Liver (tissue), 3 donors: ENCODE measurements at regions not wholly inside any gene's neighbourhood (a gene's known extent, or its start where the extent isn't known, plus 50 kb on each side); places are given as distances from the start of the nearest gene placed in this dataset.

Source experiments
- RAD21 ChIP-seq, 2 donors: IDR thresholded peaks; 2 replicates each; pipeline ENCODE4 v1.6.1; 2016; ENCODE audit warnings: antibody characterized with exemption in 2 of 2, mild to moderate bottlenecking in 2 of 2
- REST ChIP-seq: IDR thresholded peaks from 2 replicates; pipeline ENCODE4 v1.6.1; 2016; ENCODE audit warnings: antibody characterized with exemption, mild to moderate bottlenecking
- SP1 ChIP-seq: IDR thresholded peaks from 2 replicates; pipeline ENCODE4 v1.6.1; 2018; ENCODE audit warnings: antibody characterized with exemption, mild to moderate bottlenecking
- TAF1 ChIP-seq: conservative IDR thresholded peaks from 2 replicates; pipeline ENCODE4 v1.6.1; 2016; ENCODE audit warnings: antibody characterized with exemption, mild to moderate bottlenecking
- YY1 ChIP-seq: IDR thresholded peaks from 2 replicates; pipeline ENCODE4 v1.6.1; 2016; ENCODE audit warnings: antibody characterized with exemption, mild to moderate bottlenecking
- TF ChIP-seq, protein P1 (sequence below): fragments of 150-350 bp; IDR thresholded peaks from 2 replicates; pipeline ENCODE4 v1.5.1; 2017; ENCODE audit warnings: improper control_type of control experiment, low read depth, low read length; ENCODE audit not compliant: missing input control
- TF ChIP-seq, protein P2 (sequence below): IDR thresholded peaks from 2 replicates; pipeline ENCODE4 v1.6.1; 2016; ENCODE audit warnings: antibody characterized with exemption
- TF ChIP-seq, protein P3 (sequence below): IDR thresholded peaks from 2 replicates; pipeline ENCODE4 v1.6.1; 2016; ENCODE audit warnings: antibody characterized with exemption
- TF ChIP-seq, protein P4 (sequence below): IDR thresholded peaks from 2 replicates; pipeline ENCODE4 v1.6.1; 2016; ENCODE audit warnings: antibody characterized with exemption
- donor health status: healthy.
- donor health status: healthy.

DNA sequence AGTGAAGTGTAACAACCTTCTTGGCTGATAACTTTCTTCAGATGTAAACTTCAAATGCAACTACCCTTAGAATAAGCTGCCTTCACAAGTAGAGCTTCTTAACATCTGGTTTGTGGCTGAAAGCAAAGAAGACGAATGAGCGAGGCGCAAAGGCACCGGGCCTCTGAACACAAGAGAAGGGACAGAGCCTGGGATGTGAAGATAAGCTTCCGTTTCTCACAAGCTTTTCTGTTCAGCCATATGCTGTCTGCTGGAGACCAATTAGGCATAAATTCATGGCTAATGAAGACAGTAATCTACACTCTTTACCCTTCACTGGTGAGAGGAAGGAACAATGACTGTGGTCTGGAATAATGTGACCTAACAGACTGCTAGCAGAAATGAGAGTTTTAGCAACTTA is 195.2 kb downstream of the ATXN7L3B start:
- TF ChIP-seq, protein P1, sequence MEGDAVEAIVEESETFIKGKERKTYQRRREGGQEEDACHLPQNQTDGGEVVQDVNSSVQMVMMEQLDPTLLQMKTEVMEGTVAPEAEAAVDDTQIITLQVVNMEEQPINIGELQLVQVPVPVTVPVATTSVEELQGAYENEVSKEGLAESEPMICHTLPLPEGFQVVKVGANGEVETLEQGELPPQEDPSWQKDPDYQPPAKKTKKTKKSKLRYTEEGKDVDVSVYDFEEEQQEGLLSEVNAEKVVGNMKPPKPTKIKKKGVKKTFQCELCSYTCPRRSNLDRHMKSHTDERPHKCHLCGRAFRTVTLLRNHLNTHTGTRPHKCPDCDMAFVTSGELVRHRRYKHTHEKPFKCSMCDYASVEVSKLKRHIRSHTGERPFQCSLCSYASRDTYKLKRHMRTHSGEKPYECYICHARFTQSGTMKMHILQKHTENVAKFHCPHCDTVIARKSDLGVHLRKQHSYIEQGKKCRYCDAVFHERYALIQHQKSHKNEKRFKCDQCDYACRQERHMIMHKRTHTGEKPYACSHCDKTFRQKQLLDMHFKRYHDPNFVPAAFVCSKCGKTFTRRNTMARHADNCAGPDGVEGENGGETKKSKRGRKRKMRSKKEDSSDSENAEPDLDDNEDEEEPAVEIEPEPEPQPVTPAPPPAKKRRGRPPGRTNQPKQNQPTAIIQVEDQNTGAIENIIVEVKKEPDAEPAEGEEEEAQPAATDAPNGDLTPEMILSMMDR: no peak
- TF ChIP-seq SP1: no peak
- TF ChIP-seq, protein P2, sequence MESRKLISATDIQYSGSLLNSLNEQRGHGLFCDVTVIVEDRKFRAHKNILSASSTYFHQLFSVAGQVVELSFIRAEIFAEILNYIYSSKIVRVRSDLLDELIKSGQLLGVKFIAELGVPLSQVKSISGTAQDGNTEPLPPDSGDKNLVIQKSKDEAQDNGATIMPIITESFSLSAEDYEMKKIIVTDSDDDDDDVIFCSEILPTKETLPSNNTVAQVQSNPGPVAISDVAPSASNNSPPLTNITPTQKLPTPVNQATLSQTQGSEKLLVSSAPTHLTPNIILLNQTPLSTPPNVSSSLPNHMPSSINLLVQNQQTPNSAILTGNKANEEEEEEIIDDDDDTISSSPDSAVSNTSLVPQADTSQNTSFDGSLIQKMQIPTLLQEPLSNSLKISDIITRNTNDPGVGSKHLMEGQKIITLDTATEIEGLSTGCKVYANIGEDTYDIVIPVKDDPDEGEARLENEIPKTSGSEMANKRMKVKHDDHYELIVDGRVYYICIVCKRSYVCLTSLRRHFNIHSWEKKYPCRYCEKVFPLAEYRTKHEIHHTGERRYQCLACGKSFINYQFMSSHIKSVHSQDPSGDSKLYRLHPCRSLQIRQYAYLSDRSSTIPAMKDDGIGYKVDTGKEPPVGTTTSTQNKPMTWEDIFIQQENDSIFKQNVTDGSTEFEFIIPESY: no peak
- no peak for TF ChIP-seq YY1
- TF ChIP-seq TAF1: no peak
- TF ChIP-seq, protein P3, sequence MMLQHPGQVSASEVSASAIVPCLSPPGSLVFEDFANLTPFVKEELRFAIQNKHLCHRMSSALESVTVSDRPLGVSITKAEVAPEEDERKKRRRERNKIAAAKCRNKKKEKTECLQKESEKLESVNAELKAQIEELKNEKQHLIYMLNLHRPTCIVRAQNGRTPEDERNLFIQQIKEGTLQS: no peak
- no peak for TF ChIP-seq RAD21 (IDR thresholded peaks at IDR 0.05)
- TF ChIP-seq, protein P4, sequence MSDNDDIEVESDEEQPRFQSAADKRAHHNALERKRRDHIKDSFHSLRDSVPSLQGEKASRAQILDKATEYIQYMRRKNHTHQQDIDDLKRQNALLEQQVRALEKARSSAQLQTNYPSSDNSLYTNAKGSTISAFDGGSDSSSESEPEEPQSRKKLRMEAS: no peak
- TF ChIP-seq REST: no peak
